Spleen (tissue), 7 donors: ENCODE measurements at regions not wholly inside any gene's neighbourhood (a gene's known extent, or its start where the extent isn't known, plus 50 kb on each side); places are given as distances from the start of the nearest gene placed in this dataset.

Source experiments
- POLR2AphosphoS5 ChIP-seq, 3 donors: sonication (generic); formaldehyde crosslinking; IDR thresholded peaks; one replicate each; pipeline ENCODE4 v1.5.1; 2017; ENCODE audit warnings: antibody characterized with exemption in 3 of 3
- TF ChIP-seq, protein P1 (sequence below), 11 experiments: fragments of 200-600 bp in 7 of 11; fragments of 450-650 bp in 4 of 11; sonication (generic) in 4 of 11; IDR thresholded peaks in 8 of 11; conservative IDR thresholded peaks in 3 of 11; 1 replicate in 7 of 11; 2 replicates in 4 of 11; pipeline versions ENCODE4 v1.4.0 to v1.8.0; 2016 to 2021; ENCODE audit warnings: antibody characterized with exemption in 11 of 11, inconsistent platforms in 4 of 11, mild to moderate bottlenecking in 1 of 11
- donor health status: DM: no; HTN: no; CAD: no; lungs with moderate emphysema.
- donor health status: DM: no; HTN: no; CAD: no.
- donor health status: DM: no; HTN: no; CAD: no.

DNA sequence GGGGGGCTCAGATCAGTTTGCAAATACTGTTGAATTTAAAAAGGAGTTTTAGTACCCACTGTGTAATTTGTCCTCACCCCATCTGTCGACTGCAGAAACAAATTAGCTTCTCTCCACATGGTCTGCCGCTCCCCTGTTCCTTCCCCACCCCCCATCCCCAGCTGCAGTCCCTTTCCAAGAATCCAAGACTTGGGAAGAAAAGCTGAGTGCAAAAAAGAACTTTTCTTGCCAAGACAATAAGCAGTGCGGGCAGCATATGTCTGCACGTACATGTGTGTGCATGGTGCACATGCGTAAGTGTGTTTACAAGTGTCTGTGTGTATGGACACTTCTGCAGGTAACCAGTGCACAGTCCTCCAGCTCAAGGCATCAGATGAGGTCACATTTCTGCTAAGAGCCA, 125.7 kb upstream of the SMIM23 start:
- TF ChIP-seq POLR2AphosphoS5 (IDR thresholded peaks at IDR 0.05): no peak
- TF ChIP-seq, protein P1, sequence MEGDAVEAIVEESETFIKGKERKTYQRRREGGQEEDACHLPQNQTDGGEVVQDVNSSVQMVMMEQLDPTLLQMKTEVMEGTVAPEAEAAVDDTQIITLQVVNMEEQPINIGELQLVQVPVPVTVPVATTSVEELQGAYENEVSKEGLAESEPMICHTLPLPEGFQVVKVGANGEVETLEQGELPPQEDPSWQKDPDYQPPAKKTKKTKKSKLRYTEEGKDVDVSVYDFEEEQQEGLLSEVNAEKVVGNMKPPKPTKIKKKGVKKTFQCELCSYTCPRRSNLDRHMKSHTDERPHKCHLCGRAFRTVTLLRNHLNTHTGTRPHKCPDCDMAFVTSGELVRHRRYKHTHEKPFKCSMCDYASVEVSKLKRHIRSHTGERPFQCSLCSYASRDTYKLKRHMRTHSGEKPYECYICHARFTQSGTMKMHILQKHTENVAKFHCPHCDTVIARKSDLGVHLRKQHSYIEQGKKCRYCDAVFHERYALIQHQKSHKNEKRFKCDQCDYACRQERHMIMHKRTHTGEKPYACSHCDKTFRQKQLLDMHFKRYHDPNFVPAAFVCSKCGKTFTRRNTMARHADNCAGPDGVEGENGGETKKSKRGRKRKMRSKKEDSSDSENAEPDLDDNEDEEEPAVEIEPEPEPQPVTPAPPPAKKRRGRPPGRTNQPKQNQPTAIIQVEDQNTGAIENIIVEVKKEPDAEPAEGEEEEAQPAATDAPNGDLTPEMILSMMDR (IDR thresholded peaks at IDR 0.05 in 8 of 11, conservative IDR thresholded peaks at IDR 0.05 in 3 of 11): no peak
